ENCODE measurements at regions not wholly inside any gene's neighbourhood (a gene's known extent, or its start where the extent isn't known, plus 50 kb on each side); places are given as distances from the start of the nearest gene placed in this dataset.
A peak's percentile ranks its signal among the peaks of the same experiment; 100 is the strongest.

GRCh38 chr13:58953638-58954037 is 1210.1 kb downstream of the DIAPH3 start (continued):
- TF ChIP-seq BCLAF1 (IDR thresholded peaks at IDR 0.05) (no peak), NFIC (IDR thresholded peaks at IDR 0.05; ENCODE audit: low read depth, low read length) (peak; percentile 92), E2F4 (IDR thresholded peaks at IDR 0.05; ENCODE audit: low read depth, low read length) (no peak), EZH2 (IDR thresholded peaks at IDR 0.05; ENCODE audit: borderline replicate concordance, control insufficient read depth, low read depth, low read length) (no peak), YBX1 (IDR thresholded peaks at IDR 0.05) (no peak), SRF (IDR thresholded peaks at IDR 0.05; ENCODE audit: low read depth in 2 of 2, low read length in 2 of 2) (0 out of 4 replicates have a peak, but pooled peaks of 1 of the 2 experiments have one; percentile 8), POLR2A (IDR thresholded peaks at IDR 0.05; ENCODE audit: low read depth, low read length) (no peak), CREB1 (IDR thresholded peaks at IDR 0.05; ENCODE audit: low read depth) (0 out of 2 replicates have a peak, but pooled peaks have one; percentile 17), RAD51 (IDR thresholded peaks at IDR 0.05) (no peak), MEF2A (IDR thresholded peaks at IDR 0.05; ENCODE audit: insufficient read depth, low read depth, low read length) (0 out of 2 replicates have a peak, but pooled peaks have one; percentile 59), SMC3 (IDR thresholded peaks at IDR 0.05; ENCODE audit: borderline replicate concordance, low read length) (no peak), CTCF (IDR thresholded peaks at IDR 0.05 in 2 of 3, conservative IDR thresholded peaks at IDR 0.05 in 1 of 3; ENCODE audit: control insufficient read depth in 2 of 3, extremely low read depth in 1 of 3, insufficient read depth in 1 of 3, low read depth in 3 of 3, low read length in 3 of 3) (no peak), JUND (IDR thresholded peaks at IDR 0.05; ENCODE audit: low read depth, low read length) (no peak), CBX3 (IDR thresholded peaks at IDR 0.05; ENCODE audit: borderline replicate concordance, low read depth) (no peak), BCL3 (IDR thresholded peaks at IDR 0.05; ENCODE audit: borderline replicate concordance, insufficient read depth, low read depth, low read length, poor library complexity, severe bottlenecking) (no peak), NFYB (IDR thresholded peaks at IDR 0.05; ENCODE audit: insufficient read depth, low read depth, low read length) (no peak), MEF2B (IDR thresholded peaks at IDR 0.05; ENCODE audit: partially characterized antibody, poor library complexity, severe bottlenecking) (peak; percentile 93), LARP7 (IDR thresholded peaks at IDR 0.05) (no peak), CHD2 (IDR thresholded peaks at IDR 0.05; ENCODE audit: borderline replicate concordance, low read depth, low read length) (peak; percentile 79; the same call in 1 of the 2 replicates), BACH1 (IDR thresholded peaks at IDR 0.05; ENCODE audit: borderline replicate concordance) (peak; percentile 72; the same call in 1 of the 2 replicates), RUNX3 (IDR thresholded peaks at IDR 0.05; ENCODE audit: low read length) (peak; percentile 99), HDAC2 (IDR thresholded peaks at IDR 0.05) (no peak), MLLT1 (IDR thresholded peaks at IDR 0.05) (peak; percentile 94), SP1 (IDR thresholded peaks at IDR 0.05; ENCODE audit: low read depth, low read length) (peak; percentile 68)
